NT2/D1 (cell line): ENCODE measurements at regions not wholly inside any gene's neighbourhood (a gene's known extent, or its start where the extent isn't known, plus 50 kb on each side); places are given as distances from the start of the nearest gene placed in this dataset.

ENCODE experiments used
- SUZ12 ChIP-seq: IDR thresholded peaks from 2 replicates; pipeline ENCODE4 v1.6.1; 2011; ENCODE audit not compliant: insufficient read length, insufficient read depth; ENCODE audit errors: extremely low read depth
- YY1 ChIP-seq: IDR thresholded peaks from 2 replicates; pipeline ENCODE4 v1.6.1; 2011; ENCODE audit not compliant: insufficient read length, insufficient read depth
- ZNF274 ChIP-seq: IDR thresholded peaks from 2 replicates; pipeline ENCODE4 v1.6.1; 2011; ENCODE audit warnings: mild to moderate bottlenecking, low read depth, low read length

GRCh38 chr17:5665164-5665563 is 80.9 kb upstream of the NLRP1 start:
- TF ChIP-seq ZNF274 (no peak), YY1 (no peak), SUZ12 (no peak)
